Gastroesophageal sphincter (tissue), 3 donors: ENCODE measurements at regions not wholly inside any gene's neighbourhood (a gene's known extent, or its start where the extent isn't known, plus 50 kb on each side); places are given as distances from the start of the nearest gene placed in this dataset.

Experiments used
- EP300 ChIP-seq: sonication (generic); formaldehyde crosslinking; IDR thresholded peaks from one replicate; pipeline ENCODE4 v1.6.1; 2017; ENCODE audit warnings: antibody characterized with exemption, mild to moderate bottlenecking
- POLR2A ChIP-seq, 2 donors: fragments of 450-650 bp; IDR thresholded peaks; one replicate each; pipeline ENCODE4 v1.6.1; 2017; ENCODE audit warnings: antibody characterized with exemption in 2 of 2, mild to moderate bottlenecking in 2 of 2, moderate library complexity in 1 of 2
- TF ChIP-seq, protein P1 (sequence below), 4 experiments: fragments of 200-600 bp in 2 of 4; fragments of 450-650 bp in 2 of 4; sonication (generic) in 1 of 4; IDR thresholded peaks; one replicate each; pipeline ENCODE4 v1.5.1; 2017 to 2019; ENCODE audit warnings: antibody characterized with exemption in 4 of 4, mild to moderate bottlenecking in 2 of 4, moderate library complexity in 2 of 4

DNA sequence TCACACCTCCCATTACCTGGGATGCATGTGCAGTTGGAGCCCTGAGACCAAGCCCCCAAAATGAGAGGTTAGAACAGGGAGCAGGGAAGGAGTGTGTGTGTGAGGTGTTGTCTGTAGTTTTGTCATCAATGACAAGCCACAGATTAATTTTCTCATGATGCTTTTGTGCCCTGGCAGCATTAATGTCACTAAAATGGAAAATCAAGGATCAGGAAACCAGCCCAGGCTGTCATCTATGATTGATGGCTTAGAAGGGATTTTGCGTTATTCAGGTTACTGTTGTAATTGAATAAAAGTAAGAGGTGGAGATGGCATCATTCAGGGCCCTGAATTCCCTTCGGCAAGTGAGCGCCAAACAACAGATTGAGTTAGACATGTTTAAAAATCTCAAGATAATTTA is 130.5 kb upstream of the C1QTNF7 start:
- TF ChIP-seq, protein P1, sequence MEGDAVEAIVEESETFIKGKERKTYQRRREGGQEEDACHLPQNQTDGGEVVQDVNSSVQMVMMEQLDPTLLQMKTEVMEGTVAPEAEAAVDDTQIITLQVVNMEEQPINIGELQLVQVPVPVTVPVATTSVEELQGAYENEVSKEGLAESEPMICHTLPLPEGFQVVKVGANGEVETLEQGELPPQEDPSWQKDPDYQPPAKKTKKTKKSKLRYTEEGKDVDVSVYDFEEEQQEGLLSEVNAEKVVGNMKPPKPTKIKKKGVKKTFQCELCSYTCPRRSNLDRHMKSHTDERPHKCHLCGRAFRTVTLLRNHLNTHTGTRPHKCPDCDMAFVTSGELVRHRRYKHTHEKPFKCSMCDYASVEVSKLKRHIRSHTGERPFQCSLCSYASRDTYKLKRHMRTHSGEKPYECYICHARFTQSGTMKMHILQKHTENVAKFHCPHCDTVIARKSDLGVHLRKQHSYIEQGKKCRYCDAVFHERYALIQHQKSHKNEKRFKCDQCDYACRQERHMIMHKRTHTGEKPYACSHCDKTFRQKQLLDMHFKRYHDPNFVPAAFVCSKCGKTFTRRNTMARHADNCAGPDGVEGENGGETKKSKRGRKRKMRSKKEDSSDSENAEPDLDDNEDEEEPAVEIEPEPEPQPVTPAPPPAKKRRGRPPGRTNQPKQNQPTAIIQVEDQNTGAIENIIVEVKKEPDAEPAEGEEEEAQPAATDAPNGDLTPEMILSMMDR (IDR thresholded peaks at IDR 0.05), result no peak
- TF ChIP-seq POLR2A (IDR thresholded peaks at IDR 0.05) (no peak), EP300 (no peak)
